Hepatocyte (in vitro differentiated cells): ENCODE measurements at regions not wholly inside any gene's neighbourhood (a gene's known extent, or its start where the extent isn't known, plus 50 kb on each side); places are given as distances from the start of the nearest gene placed in this dataset.

Source experiments
- EZH2 ChIP-seq: fragments of 200-600 bp; sonication (generic); IDR thresholded peaks from 2 replicates; pipeline ENCODE4 v1.6.1; 2016; ENCODE audit warnings: antibody characterized with exemption, mild to moderate bottlenecking, borderline replicate concordance
- TF ChIP-seq, protein P1 (sequence below): fragments of 200-600 bp; sonication (generic); IDR thresholded peaks from 2 replicates; pipeline ENCODE4 v1.5.1; 2016; ENCODE audit warnings: antibody characterized with exemption, mild to moderate bottlenecking; ENCODE audit not compliant: poor library complexity

- TF ChIP-seq, protein P1, sequence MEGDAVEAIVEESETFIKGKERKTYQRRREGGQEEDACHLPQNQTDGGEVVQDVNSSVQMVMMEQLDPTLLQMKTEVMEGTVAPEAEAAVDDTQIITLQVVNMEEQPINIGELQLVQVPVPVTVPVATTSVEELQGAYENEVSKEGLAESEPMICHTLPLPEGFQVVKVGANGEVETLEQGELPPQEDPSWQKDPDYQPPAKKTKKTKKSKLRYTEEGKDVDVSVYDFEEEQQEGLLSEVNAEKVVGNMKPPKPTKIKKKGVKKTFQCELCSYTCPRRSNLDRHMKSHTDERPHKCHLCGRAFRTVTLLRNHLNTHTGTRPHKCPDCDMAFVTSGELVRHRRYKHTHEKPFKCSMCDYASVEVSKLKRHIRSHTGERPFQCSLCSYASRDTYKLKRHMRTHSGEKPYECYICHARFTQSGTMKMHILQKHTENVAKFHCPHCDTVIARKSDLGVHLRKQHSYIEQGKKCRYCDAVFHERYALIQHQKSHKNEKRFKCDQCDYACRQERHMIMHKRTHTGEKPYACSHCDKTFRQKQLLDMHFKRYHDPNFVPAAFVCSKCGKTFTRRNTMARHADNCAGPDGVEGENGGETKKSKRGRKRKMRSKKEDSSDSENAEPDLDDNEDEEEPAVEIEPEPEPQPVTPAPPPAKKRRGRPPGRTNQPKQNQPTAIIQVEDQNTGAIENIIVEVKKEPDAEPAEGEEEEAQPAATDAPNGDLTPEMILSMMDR: no peak
- TF ChIP-seq EZH2: no peak
Measured at GRCh38 chr4:175330236-175330635, 412.1 kb downstream of the ADAM29 start.
